ENCODE measurements at regions not wholly inside any gene's neighbourhood (a gene's known extent, or its start where the extent isn't known, plus 50 kb on each side); places are given as distances from the start of the nearest gene placed in this dataset.

DNA sequence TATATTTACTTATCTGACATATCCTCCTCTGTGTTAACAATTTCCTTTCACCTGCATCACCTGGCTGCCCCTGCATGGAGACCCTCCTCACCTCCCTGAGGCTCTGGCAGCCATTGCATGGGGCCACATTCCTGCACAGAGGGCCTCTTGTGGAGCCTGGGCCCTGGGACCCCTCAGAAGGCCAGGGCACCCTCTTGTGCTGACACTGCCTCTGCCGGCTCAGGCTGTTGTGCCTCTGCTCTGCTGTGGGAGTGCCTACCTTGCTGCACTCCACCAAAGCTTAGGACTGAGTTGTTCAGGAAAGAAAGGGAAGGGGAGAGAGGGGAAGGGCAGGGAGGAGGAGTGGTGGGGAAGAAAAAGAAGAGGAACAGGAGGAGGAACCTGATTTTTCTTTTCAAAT, 194.5 kb downstream of the ADAMTS15 start:
- 85% methylated on average over 1 of the region's 1 CpG; no CpG with 5 or more reads in 1 of the 2 donors for WGBS, 2 donors (ENCODE audit: low coverage in 1 of 2)
- Histone ChIP-seq H3K4me1 (peaks cover 11 to 42% (median 21%) of the 10 kb centered on the region in 4 donors), H3K9me3 (no peaks in the 10 kb centered on the region), H3K27ac (peak overlapping the region in 2 of 4 donors; percentile 4 to 57), H3K27me3 (no peaks in the 10 kb centered on the region), H3K36me3 (no peaks in the 10 kb centered on the region), H3K4me3 (no peak overlapping the region)
- in situ Hi-C loops (cut with MboI; ENCODE audit: low pct_ligation_motif_present in 1 of 4, low pct_unique_long_range_greater_than_20kb in 1 of 4, low sequenced_read_pairs in 3 of 4) (no loop called here), intact Hi-C loops (cut with DNase I; ENCODE audit: low total_unique reads) (no loop called here)
- DNase-seq = no peak
- TF ChIP-seq POLR2A (IDR thresholded peaks at IDR 0.05) = no peak
- TF ChIP-seq POLR2AphosphoS5 (IDR thresholded peaks at IDR 0.05) = no peak
- TF ChIP-seq, protein P1, sequence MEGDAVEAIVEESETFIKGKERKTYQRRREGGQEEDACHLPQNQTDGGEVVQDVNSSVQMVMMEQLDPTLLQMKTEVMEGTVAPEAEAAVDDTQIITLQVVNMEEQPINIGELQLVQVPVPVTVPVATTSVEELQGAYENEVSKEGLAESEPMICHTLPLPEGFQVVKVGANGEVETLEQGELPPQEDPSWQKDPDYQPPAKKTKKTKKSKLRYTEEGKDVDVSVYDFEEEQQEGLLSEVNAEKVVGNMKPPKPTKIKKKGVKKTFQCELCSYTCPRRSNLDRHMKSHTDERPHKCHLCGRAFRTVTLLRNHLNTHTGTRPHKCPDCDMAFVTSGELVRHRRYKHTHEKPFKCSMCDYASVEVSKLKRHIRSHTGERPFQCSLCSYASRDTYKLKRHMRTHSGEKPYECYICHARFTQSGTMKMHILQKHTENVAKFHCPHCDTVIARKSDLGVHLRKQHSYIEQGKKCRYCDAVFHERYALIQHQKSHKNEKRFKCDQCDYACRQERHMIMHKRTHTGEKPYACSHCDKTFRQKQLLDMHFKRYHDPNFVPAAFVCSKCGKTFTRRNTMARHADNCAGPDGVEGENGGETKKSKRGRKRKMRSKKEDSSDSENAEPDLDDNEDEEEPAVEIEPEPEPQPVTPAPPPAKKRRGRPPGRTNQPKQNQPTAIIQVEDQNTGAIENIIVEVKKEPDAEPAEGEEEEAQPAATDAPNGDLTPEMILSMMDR (IDR thresholded peaks at IDR 0.05) = no peak
- TF ChIP-seq EP300 (IDR thresholded peaks at IDR 0.05; ENCODE audit: low read depth) = no peak

GRCh38 chr11:130644187-130644586, 195.7 kb downstream of the ADAMTS15 start:
- H3K36me3 ChIP-seq = no peaks in the 10 kb centered on the region
- peaks cover 14 to 53% (median 24%) of the 10 kb centered on the region in 4 donors for H3K4me1 ChIP-seq
- peak overlapping the region; percentile 51 to 60 (median 58) for H3K27ac ChIP-seq
- in situ Hi-C loops (cut with MboI; ENCODE audit: low pct_ligation_motif_present in 1 of 4, low pct_unique_long_range_greater_than_20kb in 1 of 4, low sequenced_read_pairs in 3 of 4) = no loop called here
- TF ChIP-seq POLR2A (IDR thresholded peaks at IDR 0.05) (no peak), EP300 (IDR thresholded peaks at IDR 0.05; ENCODE audit: low read depth) (no peak), POLR2AphosphoS5 (IDR thresholded peaks at IDR 0.05) (no peak)
- TF ChIP-seq, protein P1 (IDR thresholded peaks at IDR 0.05) = no peak
- H3K9me3 ChIP-seq = no peaks in the 10 kb centered on the region
- intact Hi-C loops (cut with DNase I; ENCODE audit: low total_unique reads) = no loop called here
- WGBS, 2 donors (ENCODE audit: low coverage in 1 of 2) = 37 to 40% methylated on average over 3 to 11 of the region's 11 CpGs
- H3K27me3 ChIP-seq = no peaks in the 10 kb centered on the region
- H3K4me3 ChIP-seq = no peak overlapping the region
- DNase-seq = peak; percentile 70

DNA sequence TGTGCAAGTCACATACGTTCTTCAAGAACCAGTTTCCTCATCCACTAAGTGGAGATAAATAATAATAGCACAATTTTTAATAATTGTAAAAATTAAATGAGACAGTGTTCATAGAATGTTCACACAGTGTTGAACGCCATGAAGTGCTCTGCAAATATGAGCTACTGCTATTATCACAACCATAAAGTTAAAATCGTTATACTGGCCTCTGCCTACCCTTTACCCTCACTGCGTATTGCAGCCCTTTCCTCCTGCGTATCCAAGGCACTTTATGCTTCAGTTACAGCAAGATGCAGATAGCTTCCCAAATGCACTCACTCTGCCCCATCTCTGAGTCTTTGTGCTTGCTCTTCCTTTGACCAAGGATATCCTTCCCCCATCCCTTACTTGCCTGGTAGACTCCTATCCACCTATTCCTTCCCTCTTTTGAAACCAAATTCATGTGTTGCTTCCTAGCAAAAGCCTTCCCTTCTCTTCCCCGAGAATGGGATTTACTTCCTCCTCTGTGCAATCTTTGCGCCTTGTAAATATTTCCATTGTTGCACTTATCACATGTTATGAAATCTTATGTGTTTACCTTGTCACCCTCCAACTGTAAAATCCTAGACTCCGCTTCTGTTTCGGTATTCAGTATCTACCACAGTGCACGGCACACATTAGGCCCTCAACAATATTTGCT, 196.9 kb downstream of the ADAMTS15 start:
- in situ Hi-C loops (cut with MboI; ENCODE audit: low pct_ligation_motif_present in 1 of 4, low pct_unique_long_range_greater_than_20kb in 1 of 4, low sequenced_read_pairs in 3 of 4) = no loop called here

DNA sequence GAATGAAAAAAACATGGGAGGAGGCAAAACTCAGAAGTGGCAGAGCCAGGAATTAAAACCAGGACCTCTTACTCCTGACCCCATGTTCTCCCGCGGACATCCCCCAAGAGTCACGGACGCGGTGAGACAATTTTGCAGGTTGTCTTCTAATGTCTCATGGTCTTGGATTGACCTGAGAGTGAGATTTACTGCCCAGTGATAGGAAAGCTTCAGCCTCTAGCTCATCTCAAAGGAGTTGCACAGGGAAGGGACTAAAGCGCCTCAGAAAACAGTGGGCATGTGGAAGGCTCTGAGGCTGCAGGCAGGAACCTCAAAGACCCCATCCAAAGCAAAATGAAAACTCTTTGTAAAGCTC, 197.4 kb downstream of the ADAMTS15 start:
- intact Hi-C loops (cut with DNase I; ENCODE audit: low total_unique reads) = no loop called here
- Histone ChIP-seq H3K4me1 (peaks cover 17 to 67% (median 27%) of the 10 kb centered on the region in 4 donors), H3K4me3 (no peak overlapping the region), H3K27ac (peak overlapping the region in 3 of 4 donors; percentile 57 to 60 (median 59)), H3K27me3 (no peaks in the 10 kb centered on the region), H3K9me3 (no peaks in the 10 kb centered on the region), H3K36me3 (no peaks in the 10 kb centered on the region)
- DNase-seq = no peak
- 66 to 82% methylated on average over 4 to 6 of the region's 6 CpGs for WGBS, 2 donors (ENCODE audit: low coverage in 1 of 2)
- TF ChIP-seq POLR2A (IDR thresholded peaks at IDR 0.05) (no peak), POLR2AphosphoS5 (IDR thresholded peaks at IDR 0.05) (no peak), EP300 (IDR thresholded peaks at IDR 0.05; ENCODE audit: low read depth) (no peak)
- TF ChIP-seq, protein P1 (IDR thresholded peaks at IDR 0.05) = no peak
- in situ Hi-C loops (cut with MboI; ENCODE audit: low pct_ligation_motif_present in 1 of 4, low pct_unique_long_range_greater_than_20kb in 1 of 4, low sequenced_read_pairs in 3 of 4) = no loop called here

More for the DNA sequence above, 196.9 kb downstream of the ADAMTS15 start:
- 47 to 58% methylated on average over 10 of the region's 10 CpGs for WGBS, 2 donors (ENCODE audit: low coverage in 1 of 2)
- Histone ChIP-seq H3K4me1 (peaks cover 17 to 64% (median 27%) of the 10 kb centered on the region in 4 donors), H3K9me3 (no peaks in the 10 kb centered on the region), H3K27ac (peak overlapping the region; percentile 51 to 60 (median 58)), H3K27me3 (no peaks in the 10 kb centered on the region), H3K36me3 (no peaks in the 10 kb centered on the region), H3K4me3 (no peak overlapping the region)
- TF ChIP-seq, protein P1 (IDR thresholded peaks at IDR 0.05) = no peak
- TF ChIP-seq POLR2A (IDR thresholded peaks at IDR 0.05) = no peak
- TF ChIP-seq POLR2AphosphoS5 (IDR thresholded peaks at IDR 0.05) = no peak
- TF ChIP-seq EP300 (IDR thresholded peaks at IDR 0.05; ENCODE audit: low read depth) = no peak
- no peak for DNase-seq
- intact Hi-C loops (cut with DNase I; ENCODE audit: low total_unique reads) = no loop called here

Data from transverse colon (tissue), 4 donors.